GM12874 (cell line): ENCODE measurements at regions not wholly inside any gene's neighbourhood (a gene's known extent, or its start where the extent isn't known, plus 50 kb on each side); places are given as distances from the start of the nearest gene placed in this dataset.

Source experiments
- TF ChIP-seq, protein P1 (sequence below): IDR thresholded peaks from 2 replicates; pipeline ENCODE4 v1.5.1; 2011; ENCODE audit warnings: low read depth, mild to moderate bottlenecking, control low read depth, low read length, moderate library complexity; ENCODE audit not compliant: insufficient read depth

DNA sequence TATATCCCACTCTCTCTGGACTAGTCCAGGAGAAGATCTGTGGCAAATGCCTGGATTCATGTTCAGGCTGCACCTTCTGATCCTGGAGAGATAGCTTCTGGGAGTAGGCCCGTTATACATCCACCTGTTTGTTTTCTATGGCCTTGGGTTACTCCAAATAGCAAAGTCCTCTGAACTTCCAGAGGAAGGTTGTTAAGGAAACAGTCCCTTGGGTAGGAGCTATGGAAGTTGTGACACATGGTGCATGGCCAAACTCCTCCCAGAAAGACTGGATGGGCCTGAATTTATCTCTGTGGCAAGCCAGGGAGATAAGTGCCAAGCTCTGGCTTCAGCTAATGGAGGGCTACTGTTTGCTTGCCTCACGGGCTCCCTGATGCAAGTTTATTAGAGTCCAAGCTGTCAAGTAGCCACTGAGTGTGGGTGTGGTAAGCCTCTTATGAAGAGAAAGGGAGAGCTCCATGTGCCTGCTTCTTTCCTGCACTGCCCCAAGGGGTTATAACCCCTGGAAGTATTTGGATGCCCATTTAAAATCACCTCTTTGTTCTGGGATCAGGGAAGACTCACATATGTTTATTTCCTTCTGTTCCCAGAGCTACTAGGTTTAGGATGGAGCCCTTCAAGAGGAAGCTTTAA, 328.7 kb upstream of the ATP11B start:
- TF ChIP-seq, protein P1, sequence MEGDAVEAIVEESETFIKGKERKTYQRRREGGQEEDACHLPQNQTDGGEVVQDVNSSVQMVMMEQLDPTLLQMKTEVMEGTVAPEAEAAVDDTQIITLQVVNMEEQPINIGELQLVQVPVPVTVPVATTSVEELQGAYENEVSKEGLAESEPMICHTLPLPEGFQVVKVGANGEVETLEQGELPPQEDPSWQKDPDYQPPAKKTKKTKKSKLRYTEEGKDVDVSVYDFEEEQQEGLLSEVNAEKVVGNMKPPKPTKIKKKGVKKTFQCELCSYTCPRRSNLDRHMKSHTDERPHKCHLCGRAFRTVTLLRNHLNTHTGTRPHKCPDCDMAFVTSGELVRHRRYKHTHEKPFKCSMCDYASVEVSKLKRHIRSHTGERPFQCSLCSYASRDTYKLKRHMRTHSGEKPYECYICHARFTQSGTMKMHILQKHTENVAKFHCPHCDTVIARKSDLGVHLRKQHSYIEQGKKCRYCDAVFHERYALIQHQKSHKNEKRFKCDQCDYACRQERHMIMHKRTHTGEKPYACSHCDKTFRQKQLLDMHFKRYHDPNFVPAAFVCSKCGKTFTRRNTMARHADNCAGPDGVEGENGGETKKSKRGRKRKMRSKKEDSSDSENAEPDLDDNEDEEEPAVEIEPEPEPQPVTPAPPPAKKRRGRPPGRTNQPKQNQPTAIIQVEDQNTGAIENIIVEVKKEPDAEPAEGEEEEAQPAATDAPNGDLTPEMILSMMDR, result no peak

DNA sequence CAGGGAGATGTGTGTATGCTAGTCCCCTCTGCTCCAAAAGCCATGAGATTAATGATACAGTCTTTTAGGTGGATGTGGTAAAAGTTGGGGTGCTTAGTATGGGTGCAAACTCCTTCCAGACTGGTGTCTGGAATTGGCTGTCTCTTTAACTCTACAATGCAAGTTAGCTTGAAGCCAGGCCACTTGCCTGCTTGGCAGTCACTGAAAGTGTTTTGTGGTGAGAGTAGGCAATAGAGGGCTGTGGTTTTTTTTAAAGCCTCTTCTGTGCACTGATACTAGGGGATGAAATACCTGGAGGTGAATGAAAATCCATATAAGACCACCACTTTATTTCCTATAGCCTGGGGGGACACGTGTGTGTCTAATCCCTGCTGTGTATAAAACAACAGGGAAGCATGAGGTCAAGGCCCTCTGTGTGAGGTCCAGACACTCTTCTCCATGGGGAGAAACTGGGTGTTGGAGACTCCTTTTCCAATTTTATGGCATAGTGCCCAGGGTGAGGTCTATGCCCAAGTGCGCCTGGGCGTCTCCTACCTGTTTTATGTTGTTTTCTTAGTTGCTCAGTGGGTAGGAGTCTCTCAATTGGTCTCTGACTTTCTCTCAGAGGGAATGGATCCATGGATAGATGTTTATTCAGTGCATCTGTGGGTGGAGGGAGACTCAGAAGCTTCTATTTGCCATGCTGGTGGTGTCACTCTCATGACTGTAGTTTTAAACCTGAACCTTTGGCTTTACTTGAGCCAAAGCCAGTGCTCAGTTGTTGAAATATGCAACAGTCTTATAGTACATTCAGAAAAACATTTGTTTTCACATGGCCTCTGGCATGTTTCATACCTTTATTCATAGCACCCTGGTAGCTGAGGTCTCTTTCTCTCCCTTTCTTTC, 327.8 kb upstream of the ATP11B start:
- TF ChIP-seq, protein P1, result no peak

DNA sequence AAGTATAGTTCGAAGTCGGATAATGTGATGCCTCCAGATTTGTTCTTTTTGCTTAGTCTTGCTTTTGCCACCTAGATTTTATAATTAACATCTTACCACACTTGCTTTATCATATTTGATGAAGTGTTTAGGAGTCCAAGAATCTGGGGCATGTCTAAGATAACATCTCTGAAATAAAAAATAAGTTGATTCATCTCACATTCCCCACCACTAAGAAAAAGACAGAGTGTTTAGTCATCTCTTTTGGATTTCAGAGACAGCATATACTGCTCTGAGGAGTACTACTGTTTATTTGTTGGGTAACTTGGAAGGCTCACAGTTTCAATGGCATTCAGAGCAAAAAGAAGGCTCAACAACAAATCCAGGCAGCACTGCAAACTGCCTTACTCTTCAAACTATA, 324.2 kb upstream of the ATP11B start:
- TF ChIP-seq, protein P1, result no peak

DNA sequence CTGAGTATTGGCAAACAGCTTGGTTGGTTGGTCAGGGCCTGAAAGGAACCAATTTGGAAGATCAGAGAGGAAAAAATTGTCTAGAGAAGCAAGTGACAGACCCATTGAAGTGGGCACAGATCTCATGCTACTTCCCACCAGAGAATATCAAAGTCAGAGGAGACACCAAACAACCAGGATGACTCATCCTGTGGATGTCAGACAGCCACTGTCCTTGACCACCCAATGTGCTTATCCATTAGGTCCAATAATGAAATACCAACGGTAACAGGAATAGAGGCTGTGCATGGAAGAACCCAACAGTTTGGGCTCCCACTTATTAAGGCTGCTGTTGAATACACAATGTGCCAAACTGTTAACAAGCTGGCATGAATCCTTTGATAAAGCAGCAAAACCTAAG, 323.1 kb upstream of the ATP11B start:
- TF ChIP-seq, protein P1, result no peak

DNA sequence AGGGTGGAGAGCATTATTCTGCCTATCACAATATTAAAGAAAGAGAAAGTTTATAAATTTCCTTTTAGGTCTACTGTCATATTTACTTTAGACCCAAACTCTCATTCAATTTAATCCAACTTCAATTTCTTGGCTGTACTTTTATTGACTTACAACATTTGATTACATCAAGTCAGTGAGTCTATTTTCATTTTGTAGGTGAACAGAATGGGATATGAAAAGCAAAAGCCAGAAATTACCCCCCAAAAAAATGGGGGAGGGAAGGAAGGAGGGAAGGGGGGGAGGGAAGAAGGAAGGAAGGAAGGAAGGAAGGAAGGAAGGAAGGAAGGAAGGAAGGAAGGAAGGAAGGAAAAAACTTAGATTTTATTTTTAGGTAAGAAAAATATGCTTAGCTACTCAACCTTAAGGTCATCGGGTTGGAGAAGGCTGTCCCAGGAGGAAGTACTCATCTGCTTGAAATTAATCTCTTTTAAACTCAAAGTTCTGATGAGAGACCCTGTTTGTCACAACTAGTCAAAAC, 320.1 kb upstream of the ATP11B start:
- TF ChIP-seq, protein P1, result no peak

DNA sequence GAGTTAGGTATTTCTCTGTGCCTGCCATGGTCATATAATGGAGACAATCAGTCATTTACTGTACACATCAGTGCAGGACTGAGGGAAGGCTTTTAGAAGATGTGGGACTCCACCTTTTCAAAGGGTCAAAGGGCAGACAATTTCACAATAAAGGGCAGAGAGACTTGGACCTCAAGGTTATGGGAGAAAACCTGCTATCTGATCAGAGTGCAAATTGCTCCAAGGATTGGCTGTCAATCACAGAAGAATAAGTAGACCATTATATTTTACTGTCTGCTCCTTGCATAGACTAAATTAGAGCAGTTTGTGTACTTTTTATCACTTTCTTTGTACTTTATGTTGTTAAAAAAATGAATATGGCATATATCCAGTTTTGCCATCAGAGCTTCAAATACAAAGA, 314.9 kb upstream of the ATP11B start:
- TF ChIP-seq, protein P1, result no peak
